ENCODE measurements at regions not wholly inside any gene's neighbourhood (a gene's known extent, or its start where the extent isn't known, plus 50 kb on each side); places are given as distances from the start of the nearest gene placed in this dataset.

- TF ChIP-seq, protein P1, sequence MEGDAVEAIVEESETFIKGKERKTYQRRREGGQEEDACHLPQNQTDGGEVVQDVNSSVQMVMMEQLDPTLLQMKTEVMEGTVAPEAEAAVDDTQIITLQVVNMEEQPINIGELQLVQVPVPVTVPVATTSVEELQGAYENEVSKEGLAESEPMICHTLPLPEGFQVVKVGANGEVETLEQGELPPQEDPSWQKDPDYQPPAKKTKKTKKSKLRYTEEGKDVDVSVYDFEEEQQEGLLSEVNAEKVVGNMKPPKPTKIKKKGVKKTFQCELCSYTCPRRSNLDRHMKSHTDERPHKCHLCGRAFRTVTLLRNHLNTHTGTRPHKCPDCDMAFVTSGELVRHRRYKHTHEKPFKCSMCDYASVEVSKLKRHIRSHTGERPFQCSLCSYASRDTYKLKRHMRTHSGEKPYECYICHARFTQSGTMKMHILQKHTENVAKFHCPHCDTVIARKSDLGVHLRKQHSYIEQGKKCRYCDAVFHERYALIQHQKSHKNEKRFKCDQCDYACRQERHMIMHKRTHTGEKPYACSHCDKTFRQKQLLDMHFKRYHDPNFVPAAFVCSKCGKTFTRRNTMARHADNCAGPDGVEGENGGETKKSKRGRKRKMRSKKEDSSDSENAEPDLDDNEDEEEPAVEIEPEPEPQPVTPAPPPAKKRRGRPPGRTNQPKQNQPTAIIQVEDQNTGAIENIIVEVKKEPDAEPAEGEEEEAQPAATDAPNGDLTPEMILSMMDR (IDR thresholded peaks at IDR 0.05): no peak
- TF ChIP-seq POLR2A (IDR thresholded peaks at IDR 0.05): no peak
These were observed 171.7 kb upstream of the PHF14 start for GRCh38 chr7:10802011-10802410.

All from upper lobe of left lung (tissue), 4 donors.